KMS-11 (cell line): ENCODE measurements at regions not wholly inside any gene's neighbourhood (a gene's known extent, or its start where the extent isn't known, plus 50 kb on each side); places are given as distances from the start of the nearest gene placed in this dataset.
"Not testable (repeated sequence)": the region's sequence is repeated elsewhere in the genome, so short reads cannot be mapped to it uniquely, and the experiment has no call there.

ENCODE experiments used
- H2AFZ ChIP-seq: fragments of 200-600 bp; sonication (generic); 2 replicates; pipeline ENCODE4 v1.6.1; 2016; ENCODE audit warnings: antibody characterized with exemption, mixed run types, low read depth
- H3K27ac ChIP-seq: fragments of 200-600 bp; sonication (generic); 2 replicates; pipeline ENCODE4 v1.6.1; 2016; ENCODE audit warnings: mild to moderate bottlenecking, mixed run types
- H3K27me3 ChIP-seq: fragments of 200-600 bp; sonication (generic); 2 replicates; pipeline ENCODE4 v1.6.1; 2017; ENCODE audit warnings: mild to moderate bottlenecking, low read depth, mixed run types, moderate library complexity; ENCODE audit not compliant: insufficient read depth
- H3K36me3 ChIP-seq: fragments of 200-600 bp; sonication (generic); 2 replicates; pipeline ENCODE4 v1.6.1; 2017; ENCODE audit warnings: mild to moderate bottlenecking, mixed run types; ENCODE audit not compliant: insufficient read depth
- H3K4me1 ChIP-seq: fragments of 200-600 bp; sonication (generic); 2 replicates; pipeline ENCODE4 v1.6.1; 2016; ENCODE audit warnings: mild to moderate bottlenecking, low read depth, mixed run types; ENCODE audit not compliant: poor library complexity, severe bottlenecking
- H3K4me2 ChIP-seq: fragments of 200-600 bp; sonication (generic); 2 replicates; pipeline ENCODE4 v1.7.0; 2016; ENCODE audit warnings: mild to moderate bottlenecking, mixed run types
- H3K4me3 ChIP-seq: fragments of 200-600 bp; sonication (generic); IDR thresholded peaks from 2 replicates; pipeline ENCODE4 v1.6.1; 2017; ENCODE audit warnings: low read depth, low read length, mixed read lengths; ENCODE audit not compliant: insufficient read depth
- H3K79me2 ChIP-seq: fragments of 200-600 bp; sonication (generic); 2 replicates; pipeline ENCODE4 v1.6.1; 2016; ENCODE audit warnings: low read depth, mixed run types; ENCODE audit not compliant: insufficient read depth
- H3K9ac ChIP-seq: fragments of 200-600 bp; sonication (generic); 2 replicates; pipeline ENCODE4 v1.6.1; 2016; ENCODE audit warnings: mild to moderate bottlenecking, mixed run types
- H4K20me1 ChIP-seq: fragments of 200-600 bp; sonication (generic); 2 replicates; pipeline ENCODE4 v1.6.1; 2016; ENCODE audit warnings: mild to moderate bottlenecking, mixed run types; ENCODE audit not compliant: insufficient read depth
- CTCF ChIP-seq: fragments of 200-600 bp; sonication (generic); conservative IDR thresholded peaks from 2 replicates; pipeline ENCODE4 v1.6.1; 2017; ENCODE audit warnings: low read depth, mild to moderate bottlenecking, antibody characterized with exemption, low read length, moderate library complexity, mixed read lengths

- H3K4me1 ChIP-seq, result no peaks in the 10 kb centered on the region
- no peaks in the 10 kb centered on the region for H4K20me1 ChIP-seq
- no peaks in the 10 kb centered on the region for H3K27me3 ChIP-seq
- H3K9ac ChIP-seq, result no peak overlapping the region
- no peak overlapping the region for H2AFZ ChIP-seq
- H3K79me2 ChIP-seq, result no peaks in the 10 kb centered on the region
- no peaks in the 10 kb centered on the region for H3K36me3 ChIP-seq
- H3K27ac ChIP-seq, result no peak overlapping the region
- TF ChIP-seq CTCF, result no peak
- no peak overlapping the region for H3K4me2 ChIP-seq
- no peak overlapping the region for H3K4me3 ChIP-seq
Observed at GRCh38 chr1:106406114-106406513, 650.4 kb upstream of the PRMT6 start.

- H4K20me1 ChIP-seq, H3K4me2 ChIP-seq, H3K36me3 ChIP-seq, H3K27me3 ChIP-seq, H3K4me1 ChIP-seq, H3K9ac ChIP-seq, H3K27ac ChIP-seq, H2AFZ ChIP-seq, H3K4me3 ChIP-seq, H3K79me2 ChIP-seq: not testable (repeated sequence)
Observed at GRCh38 chr1:106412321-106412720, 644.2 kb upstream of the PRMT6 start.

GRCh38 chr1:106435269-106435668 lies 621.2 kb upstream of the PRMT6 start:
- no peak for TF ChIP-seq CTCF
- Histone ChIP-seq H3K79me2 (no peaks in the 10 kb centered on the region), H3K4me2 (no peak overlapping the region), H3K27ac (no peak overlapping the region), H4K20me1 (no peaks in the 10 kb centered on the region), H3K4me3 (no peak overlapping the region), H2AFZ (no peak overlapping the region), H3K27me3 (no peaks in the 10 kb centered on the region), H3K4me1 (no peaks in the 10 kb centered on the region), H3K36me3 (no peaks in the 10 kb centered on the region), H3K9ac (no peak overlapping the region)

GRCh38 chr1:106439475-106439874 lies 617.0 kb upstream of the PRMT6 start:
- Histone ChIP-seq H2AFZ (no peak overlapping the region), H4K20me1 (no peaks in the 10 kb centered on the region), H3K9ac (no peak overlapping the region), H3K4me2 (no peak overlapping the region), H3K79me2 (no peaks in the 10 kb centered on the region), H3K4me3 (no peak overlapping the region), H3K36me3 (no peaks in the 10 kb centered on the region), H3K27ac (no peak overlapping the region), H3K27me3 (no peaks in the 10 kb centered on the region), H3K4me1 (no peaks in the 10 kb centered on the region)
- TF ChIP-seq CTCF, result no peak

GRCh38 chr1:106447466-106447865 lies 609.0 kb upstream of the PRMT6 start:
- Histone ChIP-seq H3K4me1 (no peaks in the 10 kb centered on the region), H3K9ac (no peak overlapping the region), H3K4me3 (no peak overlapping the region), H3K27ac (no peak overlapping the region), H2AFZ (no peak overlapping the region), H4K20me1 (no peaks in the 10 kb centered on the region), H3K36me3 (no peaks in the 10 kb centered on the region), H3K4me2 (no peak overlapping the region), H3K79me2 (no peaks in the 10 kb centered on the region), H3K27me3 (no peaks in the 10 kb centered on the region)
- no peak for TF ChIP-seq CTCF
